ENCODE measurements at regions not wholly inside any gene's neighbourhood (a gene's known extent, or its start where the extent isn't known, plus 50 kb on each side); places are given as distances from the start of the nearest gene placed in this dataset.
"Not testable (repeated sequence)": the region's sequence is repeated elsewhere in the genome, so short reads cannot be mapped to it uniquely, and the experiment has no call there.

DNA sequence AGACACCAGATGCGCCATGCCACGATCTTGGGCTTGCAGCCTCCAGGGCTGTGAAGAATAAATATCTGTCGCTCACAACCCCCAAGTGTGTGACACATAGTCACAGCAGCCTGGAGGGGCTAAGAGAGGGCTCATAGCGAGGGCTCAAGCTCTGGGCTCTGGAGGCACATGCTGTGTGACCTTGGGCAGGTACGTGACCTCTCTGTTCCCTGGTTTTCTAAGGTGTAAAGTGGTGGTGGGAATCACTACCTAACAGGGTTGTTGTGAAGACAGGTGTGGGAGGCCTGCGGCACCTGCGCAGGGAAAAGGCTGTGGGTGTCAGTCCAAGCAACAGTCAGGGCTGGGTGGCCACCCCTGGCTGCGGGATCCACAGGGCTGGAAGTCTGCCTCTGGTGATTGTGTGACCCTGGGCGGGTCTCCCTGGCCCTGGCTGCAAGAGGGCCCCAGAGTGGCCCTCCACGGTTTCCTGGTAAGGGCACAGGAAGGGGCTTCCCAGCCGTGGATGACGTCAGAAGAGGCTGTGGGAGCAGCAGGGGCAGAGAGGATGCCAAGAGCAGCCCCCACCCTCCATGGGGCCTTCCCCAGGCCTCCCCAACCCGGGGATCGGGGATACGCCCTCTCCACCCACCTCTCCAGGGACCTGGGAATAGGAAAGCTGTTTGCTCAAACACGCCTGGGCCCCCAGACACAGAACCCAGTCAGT lies 218.8 kb upstream of the SGCG start:
- DNase-seq: no peak

DNA sequence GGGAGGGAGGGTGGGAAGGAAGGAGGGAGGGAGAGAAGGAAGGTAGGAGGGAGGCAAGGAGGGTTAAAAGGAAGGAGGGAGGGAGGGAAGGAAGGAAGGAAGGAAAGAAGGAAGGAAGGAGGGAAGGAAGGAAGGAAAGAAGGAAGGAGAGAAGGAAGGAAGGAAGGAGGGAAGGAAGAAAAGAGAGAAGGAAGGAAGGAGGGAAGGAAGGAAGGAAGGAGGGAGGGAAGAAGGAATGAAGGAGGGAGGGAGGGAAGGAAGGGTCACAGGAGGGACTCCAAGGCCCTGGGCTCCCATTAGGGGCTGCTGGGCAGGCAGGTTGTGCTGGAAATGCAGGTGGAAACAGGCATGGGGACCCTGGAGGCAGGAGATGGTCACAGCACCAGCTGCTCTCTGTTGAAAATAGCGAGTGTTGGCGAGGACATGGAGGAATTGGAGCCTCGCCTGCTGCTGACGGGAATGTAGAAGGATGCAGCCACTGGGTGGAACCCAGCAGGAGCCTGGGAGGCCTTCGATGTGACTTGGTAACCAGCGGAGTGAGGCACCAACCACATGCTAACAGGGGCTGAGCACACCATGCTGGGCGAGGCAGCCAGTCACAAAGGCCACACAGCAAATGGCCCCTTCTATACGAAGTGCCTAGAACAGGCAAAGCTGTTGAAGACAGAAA lies 217.3 kb upstream of the SGCG start:
- not testable (repeated sequence) for DNase-seq

GRCh38 chr13:22964245-22964966 lies 216.4 kb upstream of the SGCG start:
- no peak for DNase-seq

DNA sequence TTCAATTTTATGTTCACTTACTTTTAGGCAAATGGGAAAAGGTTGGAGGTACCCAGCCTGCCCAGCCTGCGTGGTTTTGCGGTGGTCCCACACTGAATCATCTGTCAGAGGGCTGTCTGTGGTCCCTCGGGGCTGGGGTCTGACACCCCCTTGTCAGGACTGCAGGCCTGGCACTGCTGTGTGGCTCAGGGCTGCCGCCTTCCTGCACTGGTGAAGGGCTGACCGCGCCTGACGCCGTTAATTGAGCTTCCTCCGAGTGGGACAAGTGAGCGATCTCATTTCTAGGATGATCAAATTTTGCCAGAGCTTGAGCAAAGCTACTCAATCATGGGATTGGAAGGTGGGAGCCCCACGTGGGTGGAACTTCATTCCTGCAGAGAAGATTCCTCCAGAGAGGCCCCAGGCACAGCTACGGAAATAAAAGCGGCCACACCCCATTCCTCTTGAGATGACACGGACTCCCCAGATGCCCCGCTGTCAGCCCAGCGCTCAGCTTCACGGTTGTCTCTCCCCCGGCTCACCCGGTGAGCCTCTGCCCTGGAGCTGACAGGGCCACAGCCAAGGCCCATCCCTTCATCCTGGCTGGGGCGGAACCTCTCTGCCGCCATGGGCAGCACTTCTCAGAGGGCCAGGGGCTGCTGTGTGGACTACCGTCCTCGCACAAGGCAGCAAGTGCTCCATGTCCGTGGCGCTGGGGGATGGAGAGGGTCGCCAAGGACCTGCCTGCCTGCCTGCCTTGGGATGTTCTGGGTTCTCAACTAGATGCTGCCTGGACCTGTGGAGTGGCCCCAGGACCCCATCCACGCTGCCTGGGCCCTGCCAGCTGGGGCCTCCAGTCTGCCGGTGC lies 215.5 kb upstream of the SGCG start:
- not testable (repeated sequence) for DNase-seq

GRCh38 chr13:22965858-22966239 lies 214.9 kb upstream of the SGCG start:
- DNase-seq: not testable (repeated sequence)

GRCh38 chr13:22966753-22967152 lies 214.0 kb upstream of the SGCG start:
- not testable (repeated sequence) for DNase-seq

- no peak for DNase-seq
Observed at GRCh38 chr13:22967669-22968068, 213.1 kb upstream of the SGCG start.

- no peak for DNase-seq
Observed at GRCh38 chr13:22979952-22980351, 200.8 kb upstream of the SGCG start.

- no peak for DNase-seq
Observed at GRCh38 chr13:22980936-22981335, 199.8 kb upstream of the SGCG start.

DNA sequence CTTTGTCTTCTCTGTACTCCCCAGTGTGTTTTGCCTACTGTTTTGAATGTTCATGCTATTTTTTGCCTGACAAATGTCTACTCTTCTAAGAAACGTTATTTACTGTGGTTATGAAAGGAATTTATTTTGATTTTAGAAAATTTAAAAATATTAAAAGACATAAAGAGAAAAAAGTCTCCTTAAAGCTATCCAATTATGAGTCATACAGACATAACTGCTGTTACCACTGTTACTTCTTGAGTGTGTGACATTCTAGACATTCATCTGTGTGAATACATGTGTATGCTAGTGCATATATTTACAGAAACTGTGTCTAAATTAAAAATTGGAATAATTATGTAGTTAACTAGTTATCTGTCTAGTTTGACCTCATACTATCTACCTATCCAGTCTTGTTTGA lies 187.6 kb upstream of the SGCG start:
- DNase-seq: no peak

DNA sequence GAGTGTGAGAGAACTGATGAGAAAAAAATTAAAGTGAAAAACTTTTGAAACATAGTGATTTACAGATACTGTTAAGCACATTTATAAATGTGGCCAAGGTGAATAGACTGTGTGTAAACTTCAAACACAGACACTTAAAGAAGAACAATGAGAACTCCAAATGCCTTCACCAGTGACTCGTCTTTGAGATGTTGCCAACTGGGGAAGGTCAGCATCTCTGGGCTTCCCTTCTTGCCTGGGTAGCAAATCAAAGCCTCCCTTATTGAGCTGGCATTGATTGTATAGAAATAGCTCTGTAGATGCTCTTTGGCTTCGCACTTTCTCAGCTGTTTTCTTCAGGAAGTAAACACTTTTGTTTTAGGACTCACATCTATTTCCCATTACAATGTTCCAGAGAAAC lies 177.3 kb upstream of the SGCG start:
- no peak for DNase-seq

DNA sequence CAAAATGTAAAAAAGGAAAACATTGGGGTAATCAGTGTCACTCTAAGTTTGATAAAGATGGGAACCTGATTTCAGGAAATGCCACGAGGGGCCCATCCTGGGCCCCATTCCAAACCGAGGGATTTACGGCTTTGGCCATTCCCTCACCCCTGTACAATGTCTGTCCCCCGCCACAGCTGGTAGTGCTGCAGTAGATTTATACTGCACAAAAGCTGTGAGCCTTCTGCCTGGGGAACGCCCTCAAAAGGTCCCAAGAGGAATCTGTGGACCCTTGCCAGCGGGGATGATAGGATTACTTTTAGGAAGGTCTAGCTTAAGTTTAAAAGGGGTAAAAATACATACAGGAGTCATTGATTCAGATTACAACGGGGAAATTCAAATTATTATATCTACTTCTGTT lies 173.4 kb upstream of the SGCG start:
- no peak for DNase-seq

DNA sequence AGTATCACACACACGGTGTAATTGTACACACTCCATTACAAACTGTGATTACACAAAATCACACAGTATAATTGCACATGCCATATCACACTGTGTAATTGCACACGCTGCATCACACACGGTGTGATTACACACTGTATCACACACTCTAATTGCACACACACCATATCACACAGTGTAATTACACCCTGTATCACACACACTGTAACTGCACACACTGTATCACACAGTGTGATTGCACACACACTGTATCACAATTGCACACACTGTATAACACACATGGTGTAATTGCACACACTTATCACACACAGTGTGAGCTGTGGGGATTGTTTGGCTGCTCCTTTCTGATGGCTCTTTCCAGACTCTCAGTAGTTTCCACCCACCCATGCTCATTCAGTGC lies 162.6 kb upstream of the SGCG start:
- no peak for DNase-seq

GRCh38 chr13:23020246-23020843 lies 160.4 kb upstream of the SGCG start:
- DNase-seq: peak; percentile 47

- DNase-seq: no peak
Observed at GRCh38 chr13:23021906-23022305, 158.9 kb upstream of the SGCG start.

- no peak for DNase-seq
Observed at GRCh38 chr13:23022704-23023103, 158.1 kb upstream of the SGCG start.

- no peak for DNase-seq
Observed at GRCh38 chr13:23025864-23026608, 154.7 kb upstream of the SGCG start.

DNA sequence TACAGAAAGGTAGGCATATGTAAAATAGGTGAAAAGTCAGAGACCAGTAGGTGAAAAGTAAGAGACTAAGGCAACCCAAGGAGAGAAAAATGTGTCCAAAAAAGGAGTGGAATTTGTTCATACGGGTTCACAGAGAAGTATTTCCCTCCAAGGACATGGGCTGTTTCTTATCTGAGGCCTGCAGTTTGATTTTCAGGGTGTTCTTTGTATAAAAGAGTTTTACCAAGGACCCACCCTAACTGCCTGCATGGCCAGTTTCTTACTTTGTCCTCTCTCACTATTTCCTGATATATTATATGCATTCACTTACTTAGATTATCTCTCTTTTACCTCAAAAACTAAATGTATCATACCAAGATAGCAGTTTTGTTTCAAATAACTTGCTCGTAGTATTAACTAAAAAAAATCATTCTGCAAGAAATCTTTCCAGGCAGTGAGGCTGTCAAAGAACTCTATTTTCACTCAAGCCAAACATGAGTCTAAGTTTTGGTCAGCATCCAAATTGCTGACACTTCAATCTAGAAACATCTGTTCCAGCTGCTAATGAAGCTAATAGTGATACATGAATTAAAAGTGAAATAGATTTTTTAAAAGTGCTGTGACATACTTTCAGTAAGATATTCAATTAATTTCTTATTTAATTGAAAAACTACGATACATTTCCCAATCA lies 141.4 kb upstream of the SGCG start:
- DNase-seq: no peak

GRCh38 chr13:23042181-23042580 lies 138.6 kb upstream of the SGCG start:
- DNase-seq: no peak

- DNase-seq: no peak
Observed at GRCh38 chr13:23044906-23045305, 135.9 kb upstream of the SGCG start.

DNA sequence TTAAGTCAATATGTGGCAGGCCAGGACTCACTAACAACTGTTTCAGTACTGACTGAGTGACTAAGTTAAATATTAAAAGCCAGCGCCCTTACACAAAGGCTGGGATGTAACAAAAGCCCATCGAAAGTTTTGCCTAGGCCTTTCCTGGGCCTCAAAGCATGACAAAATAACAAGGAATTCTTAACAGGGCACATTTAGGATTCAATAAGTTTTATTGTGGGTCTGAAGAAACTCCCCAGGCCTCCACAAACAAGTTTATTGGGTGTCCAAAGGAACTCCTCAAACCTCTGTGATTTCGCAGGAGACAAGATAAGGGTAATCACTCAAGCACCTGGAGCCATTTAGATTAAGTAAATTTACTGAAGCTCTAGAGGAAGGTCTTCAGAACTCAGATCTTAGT lies 130.7 kb upstream of the SGCG start:
- no peak for DNase-seq

Measured in RPMI8226 (cell line).